HL-60 (cell line): ENCODE measurements at regions not wholly inside any gene's neighbourhood (a gene's known extent, or its start where the extent isn't known, plus 50 kb on each side); places are given as distances from the start of the nearest gene placed in this dataset.

Experiments used
- CTCF ChIP-seq: IDR thresholded peaks from one replicate; pipeline ENCODE4 v1.5.1; 2011; ENCODE audit warnings: low read length, control low read depth, inconsistent platforms; ENCODE audit not compliant: insufficient read depth
- GABPA ChIP-seq: IDR thresholded peaks from 2 replicates; pipeline ENCODE4 v1.6.1; 2012; ENCODE audit warnings: low read depth
- POLR2AphosphoS5 ChIP-seq: IDR thresholded peaks from 2 replicates; pipeline ENCODE4 v1.6.1; 2012; ENCODE audit warnings: low read depth
- SPI1 ChIP-seq: IDR thresholded peaks from 2 replicates; pipeline ENCODE4 v1.6.1; 2012; ENCODE audit warnings: low read depth, mild to moderate bottlenecking, borderline replicate concordance

- TF ChIP-seq CTCF, result no peak
- TF ChIP-seq POLR2AphosphoS5, result no peak
- no peak for TF ChIP-seq SPI1
- no peak for TF ChIP-seq GABPA
These were observed 92.6 kb upstream of the LIN7C start for GRCh38 chr11:27599217-27599616.
